ENCODE measurements at regions not wholly inside any gene's neighbourhood (a gene's known extent, or its start where the extent isn't known, plus 50 kb on each side); places are given as distances from the start of the nearest gene placed in this dataset.

GRCh38 chr10:130466271-130466997, 330.2 kb downstream of the GLRX3 start:
- DNase-seq = no peak

- DNase-seq = no peak
Measured at GRCh38 chr10:130470286-130470685, 334.1 kb downstream of the GLRX3 start.

GRCh38 chr10:130470973-130471372, 334.8 kb downstream of the GLRX3 start:
- DNase-seq = no peak

- DNase-seq = no peak
Measured at GRCh38 chr10:130471486-130471885, 335.3 kb downstream of the GLRX3 start.

- DNase-seq = no peak
Measured at GRCh38 chr10:130472236-130472635, 336.0 kb downstream of the GLRX3 start.

GRCh38 chr10:130474591-130474990, 338.4 kb downstream of the GLRX3 start:
- DNase-seq = no peak

- DNase-seq = no peak
Measured at GRCh38 chr10:130477360-130477759, 341.2 kb downstream of the GLRX3 start.

GRCh38 chr10:130479146-130479545, 343.0 kb downstream of the GLRX3 start:
- DNase-seq = no peak

- DNase-seq = no peak
Measured at GRCh38 chr10:130479926-130480325, 343.7 kb downstream of the GLRX3 start.

GRCh38 chr10:130480491-130480890, 344.3 kb downstream of the GLRX3 start:
- DNase-seq = no peak

- no peak for DNase-seq
Measured at GRCh38 chr10:130481076-130481930, 345.1 kb downstream of the GLRX3 start.

GRCh38 chr10:130481936-130482335, 345.7 kb downstream of the GLRX3 start:
- DNase-seq = no peak

- DNase-seq = no peak
Measured at GRCh38 chr10:130483691-130484467, 347.7 kb downstream of the GLRX3 start.

GRCh38 chr10:130484468-130485180, 348.4 kb downstream of the GLRX3 start:
- DNase-seq = no peak

- no peak for DNase-seq
Measured at GRCh38 chr10:130485236-130485957, 349.2 kb downstream of the GLRX3 start.

GRCh38 chr10:130485958-130486895, 350.0 kb downstream of the GLRX3 start:
- no peak for DNase-seq

- DNase-seq = no peak
Measured at GRCh38 chr10:130486906-130487305, 350.7 kb downstream of the GLRX3 start.

GRCh38 chr10:130487566-130487965, 351.4 kb downstream of the GLRX3 start:
- DNase-seq = no peak

GRCh38 chr10:130489891-130490290, 353.7 kb downstream of the GLRX3 start:
- no peak for DNase-seq

- no peak for DNase-seq
Measured at GRCh38 chr10:130491011-130491692, 355.0 kb downstream of the GLRX3 start.

Measured in NCI-H1417 (cell line).